ENCODE measurements at regions not wholly inside any gene's neighbourhood (a gene's known extent, or its start where the extent isn't known, plus 50 kb on each side); places are given as distances from the start of the nearest gene placed in this dataset.
"Not testable (repeated sequence)": the region's sequence is repeated elsewhere in the genome, so short reads cannot be mapped to it uniquely, and the experiment has no call there.

- CTCF ChIA-PET = no interaction called here
- DNase-seq (ENCODE audit: low spot score) = no peak
- no peaks in the 10 kb centered on the region for H3K4me1 ChIP-seq (ENCODE audit: insufficient read depth, low read length, poor library complexity, severe bottlenecking)
- intact Hi-C loops (cut with micrococcal nuclease; ENCODE audit: unreplicated experiment) = no loop called here
- H3K27ac ChIP-seq (ENCODE audit: low read depth, low read length, poor library complexity, severe bottlenecking) = no peak overlapping the region
- no peak overlapping the region for H3K4me3 ChIP-seq (ENCODE audit: low read depth, low read length, poor library complexity, severe bottlenecking)
- peaks cover 61% of the 10 kb centered on the region for H3K27me3 ChIP-seq (replicated peaks; ENCODE audit: insufficient read depth, low read depth, low read length, poor library complexity)
- H3K36me3 ChIP-seq (ENCODE audit: insufficient read depth, low read length, poor library complexity, severe bottlenecking) = no peaks in the 10 kb centered on the region
- H3K9me3 ChIP-seq (ENCODE audit: low read depth, low read length, poor library complexity, severe bottlenecking) = no peaks in the 10 kb centered on the region
- no peak for TF ChIP-seq CTCF (conservative IDR thresholded peaks at IDR 0.05; ENCODE audit: low read depth, low read length)
- no peak for TF ChIP-seq EZH2 (IDR thresholded peaks at IDR 0.05; ENCODE audit: borderline replicate concordance, low read depth, low read length, poor library complexity, severe bottlenecking)
- POLR2A ChIA-PET (ENCODE audit: low non-redundant PET) = no interaction called here
- BruUV-seq (replicated peaks) = no TSS peak
Observed at GRCh38 chr20:25864326-25864962, 167.8 kb upstream of the ZNF337 start.

DNA sequence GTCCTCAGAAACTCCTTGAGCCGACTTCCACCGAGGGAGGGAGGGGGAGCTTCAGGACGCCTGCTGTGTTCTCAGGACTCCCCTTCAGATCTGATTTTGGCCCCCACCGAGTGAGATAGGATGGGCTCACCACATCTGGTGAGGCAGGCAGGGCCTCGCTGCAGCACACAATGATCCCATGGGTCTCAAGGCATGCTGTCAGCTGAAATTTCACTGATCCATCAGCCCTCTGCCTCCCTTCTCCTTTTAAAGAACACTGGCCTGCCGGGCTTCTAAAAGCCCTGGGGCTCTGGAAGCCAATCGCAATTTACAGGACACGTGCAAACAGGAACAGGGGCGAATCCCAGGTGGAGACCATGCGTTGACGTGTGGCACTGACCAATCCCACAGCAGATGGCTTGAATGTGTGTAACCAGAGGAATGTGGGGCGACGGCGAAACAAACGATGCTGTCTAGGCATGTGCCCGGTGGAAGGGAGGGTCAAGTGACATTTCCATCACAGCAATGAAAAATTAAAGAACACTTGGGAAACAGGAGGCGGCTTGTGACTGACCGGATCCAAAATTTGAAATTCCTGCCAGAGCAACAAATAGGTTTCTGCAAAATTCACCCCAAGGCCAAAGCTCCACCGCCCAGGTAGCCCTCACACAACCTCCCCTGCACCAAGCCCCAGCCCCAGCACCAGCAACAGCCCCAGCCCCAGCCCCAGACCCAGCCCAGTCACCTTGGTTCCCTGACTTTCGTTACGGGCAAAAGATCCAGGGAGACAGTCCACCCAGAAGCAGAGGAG lies 167.1 kb upstream of the ZNF337 start:
- BruUV-seq (replicated peaks) = no TSS peak
- intact Hi-C loops (cut with micrococcal nuclease; ENCODE audit: unreplicated experiment) = no loop called here
- Histone ChIP-seq H3K9me3 (ENCODE audit: low read depth, low read length, poor library complexity, severe bottlenecking) (no peaks in the 10 kb centered on the region), H3K27me3 (replicated peaks; ENCODE audit: insufficient read depth, low read depth, low read length, poor library complexity) (peaks cover 57% of the 10 kb centered on the region), H3K4me3 (ENCODE audit: low read depth, low read length, poor library complexity, severe bottlenecking) (peak overlapping the region; percentile 19), H3K4me1 (ENCODE audit: insufficient read depth, low read length, poor library complexity, severe bottlenecking) (no peaks in the 10 kb centered on the region), H3K27ac (ENCODE audit: low read depth, low read length, poor library complexity, severe bottlenecking) (no peak overlapping the region), H3K36me3 (ENCODE audit: insufficient read depth, low read length, poor library complexity, severe bottlenecking) (no peaks in the 10 kb centered on the region)
- ChIA-PET CTCF (no interaction called here), POLR2A (ENCODE audit: low non-redundant PET) (no interaction called here)
- TF ChIP-seq EZH2 (IDR thresholded peaks at IDR 0.05; ENCODE audit: borderline replicate concordance, low read depth, low read length, poor library complexity, severe bottlenecking) (no peak), CTCF (conservative IDR thresholded peaks at IDR 0.05; ENCODE audit: low read depth, low read length) (no peak)
- no peak for DNase-seq (ENCODE audit: low spot score)

DNA sequence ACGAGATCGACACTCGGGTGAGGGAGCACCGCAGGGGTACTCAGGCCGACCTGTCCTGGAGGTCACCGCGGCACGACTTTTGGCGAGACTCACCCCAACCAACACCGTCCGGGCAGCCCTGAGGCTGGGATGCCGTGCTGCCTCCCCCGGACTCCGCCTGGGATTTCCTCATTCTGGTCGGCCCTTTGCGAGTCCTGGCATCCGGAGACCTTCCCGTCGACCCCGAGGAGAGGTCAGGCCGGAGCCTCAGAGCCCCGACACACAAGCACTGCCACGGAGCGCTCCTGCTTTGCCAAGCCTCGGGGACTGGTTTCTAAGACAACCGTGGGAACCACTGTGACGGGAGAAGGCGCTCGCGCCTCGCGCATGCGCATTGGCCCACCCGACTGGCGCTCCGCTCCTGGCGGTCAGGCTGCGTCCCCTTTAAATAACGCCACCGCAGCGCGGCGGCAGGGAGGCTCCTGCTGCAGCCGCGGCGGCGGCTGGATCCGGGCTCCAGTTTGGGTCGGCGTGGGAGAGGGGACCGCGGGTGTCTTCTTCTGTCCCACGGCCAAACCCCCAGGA lies 166.4 kb upstream of the ZNF337 start:
- H3K27ac ChIP-seq (ENCODE audit: low read depth, low read length, poor library complexity, severe bottlenecking); POLR2A ChIA-PET (ENCODE audit: low non-redundant PET); H3K36me3 ChIP-seq (ENCODE audit: insufficient read depth, low read length, poor library complexity, severe bottlenecking); CTCF ChIA-PET; intact Hi-C loops (cut with micrococcal nuclease; ENCODE audit: unreplicated experiment); H3K4me1 ChIP-seq (ENCODE audit: insufficient read depth, low read length, poor library complexity, severe bottlenecking); BruUV-seq (replicated peaks); H3K9me3 ChIP-seq (ENCODE audit: low read depth, low read length, poor library complexity, severe bottlenecking): not testable (repeated sequence)
- Histone ChIP-seq H3K27me3 (replicated peaks; ENCODE audit: insufficient read depth, low read depth, low read length, poor library complexity) (peaks cover 50% of the 10 kb centered on the region), H3K4me3 (ENCODE audit: low read depth, low read length, poor library complexity, severe bottlenecking) (peak overlapping the region; percentile 19)
- peak; percentile 87 for DNase-seq (ENCODE audit: low spot score)
